GM23248 (cell line): ENCODE measurements at regions not wholly inside any gene's neighbourhood (a gene's known extent, or its start where the extent isn't known, plus 50 kb on each side); places are given as distances from the start of the nearest gene placed in this dataset.

Experiments
- DNase-seq: peaks from one replicate; pipeline ENCODE4 v3.0.0-alpha.2; 2015
- H2AFZ ChIP-seq: fragments of 200-600 bp; sonication (generic); 2 replicates; pipeline ENCODE4 v1.6.1; 2016; ENCODE audit warnings: antibody characterized with exemption
- H3F3A ChIP-seq: fragments of 200-600 bp; sonication (generic); 2 replicates; pipeline ENCODE4 v1.6.1; 2016; ENCODE audit warnings: mild to moderate bottlenecking, antibody characterized with exemption, mixed run types; ENCODE audit not compliant: insufficient read depth
- H3K27ac ChIP-seq: fragments of 200-600 bp; sonication (generic); 2 replicates; pipeline ENCODE4 v1.5.1; 2016; ENCODE audit warnings: mild to moderate bottlenecking
- H3K27me3 ChIP-seq: fragments of 200-600 bp; sonication (generic); replicated peaks from 2 replicates; pipeline ENCODE4 v1.6.1; 2016; ENCODE audit warnings: mild to moderate bottlenecking; ENCODE audit not compliant: insufficient read depth
- H3K36me3 ChIP-seq: fragments of 200-600 bp; sonication (generic); 2 replicates; pipeline ENCODE4 v1.6.1; 2016; ENCODE audit warnings: low read depth, mild to moderate bottlenecking
- H3K4me1 ChIP-seq: fragments of 200-600 bp; sonication (generic); 2 replicates; pipeline ENCODE4 v1.6.1; 2016; ENCODE audit warnings: mild to moderate bottlenecking; ENCODE audit not compliant: insufficient read depth
- H3K4me2 ChIP-seq: fragments of 200-600 bp; sonication (generic); one replicate; pipeline ENCODE4 v1.6.1; 2016; ENCODE audit warnings: mild to moderate bottlenecking; ENCODE audit not compliant: unreplicated experiment
- H3K4me3 ChIP-seq: fragments of 200-600 bp; sonication (generic); 2 replicates; pipeline ENCODE4 v1.5.1; 2016; ENCODE audit warnings: mild to moderate bottlenecking
- H3K79me2 ChIP-seq: fragments of 200-600 bp; sonication (generic); 2 replicates; pipeline ENCODE4 v1.6.1; 2016; ENCODE audit warnings: mild to moderate bottlenecking; ENCODE audit not compliant: insufficient read depth
- H3K9ac ChIP-seq: fragments of 200-600 bp; sonication (generic); 2 replicates; pipeline ENCODE4 v1.6.1; 2016; ENCODE audit warnings: mild to moderate bottlenecking
- H3K9me2 ChIP-seq: fragments of 200-600 bp; sonication (generic); 2 replicates; pipeline ENCODE4 v1.6.1; 2016; ENCODE audit warnings: mixed run types, mild to moderate bottlenecking, moderate library complexity; ENCODE audit not compliant: insufficient read depth
- H3K9me3 ChIP-seq: fragments of 200-600 bp; sonication (generic); one replicate; pipeline ENCODE4 v1.6.1; 2017; ENCODE audit warnings: low read depth
- H4K20me1 ChIP-seq: fragments of 200-600 bp; sonication (generic); 2 replicates; pipeline ENCODE4 v1.6.0; 2016; ENCODE audit not compliant: insufficient read depth
- EZH2 ChIP-seq: fragments of 200-600 bp; sonication (generic); IDR thresholded peaks from 2 replicates; pipeline ENCODE4 v1.6.1; 2018; ENCODE audit warnings: antibody characterized with exemption, mild to moderate bottlenecking; ENCODE audit not compliant: insufficient read depth, poor library complexity, severe bottlenecking
- EZH2phosphoT487 ChIP-seq: fragments of 200-600 bp; sonication (generic); IDR thresholded peaks from 2 replicates; pipeline ENCODE4 v1.6.1; 2018; ENCODE audit warnings: antibody characterized with exemption, moderate library complexity, mild to moderate bottlenecking, low read depth; ENCODE audit not compliant: insufficient read depth
- WGBS, 2 experiments: methylation state at CpG; one replicate each; pipeline ENCODE4 v1.1.6; 2015 to 2017; ENCODE audit warnings: low lambda C conversion rate in 2 of 2, low coverage in 1 of 2; ENCODE audit errors: missing lambda C conversion rate in 2 of 2; 5-methylcytosine and 5-hydroxymethylcytosine counted together
- in situ Hi-C: fragments of 300-500 bp; cut with MboI; formaldehyde crosslinking; loops from 2 replicates; pipeline ENCODE4 v1.15.0; 2020

DNA sequence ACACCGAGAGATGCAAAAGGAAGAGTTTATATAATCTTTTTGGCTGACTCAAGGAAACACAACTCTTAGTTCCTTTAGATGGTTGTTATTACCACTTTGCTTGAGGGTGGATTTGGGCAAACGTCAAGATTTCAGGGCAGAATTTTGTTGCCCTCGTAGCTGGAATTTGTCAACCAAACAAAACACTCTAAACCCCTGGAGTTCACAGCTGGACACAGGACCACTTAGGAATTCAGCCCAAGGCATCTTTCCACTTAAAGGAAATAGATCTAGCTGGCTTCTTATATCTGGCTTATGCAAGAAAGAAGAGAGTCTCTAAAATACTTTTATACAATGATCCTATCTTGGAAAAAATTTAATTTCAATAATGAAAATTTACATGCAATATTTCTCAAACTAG lies 237.8 kb upstream of the LRIG3 start:
- no peak overlapping the region for H3K27ac ChIP-seq
- H2AFZ ChIP-seq = no peak overlapping the region
- no peak overlapping the region for H3K4me3 ChIP-seq
- H3K4me1 ChIP-seq = no peaks in the 10 kb centered on the region
- in situ Hi-C loops = loop anchor here (10.0 to 25.0 kb wide), 4 partner anchors 243 to 1171 kb away; no protein-coding TSS in a partner anchor
- H3K9ac ChIP-seq = no peak overlapping the region
- no peaks in the 10 kb centered on the region for H3F3A ChIP-seq
- H3K4me2 ChIP-seq = no peak overlapping the region
- H3K9me3 ChIP-seq = no peaks in the 10 kb centered on the region
- H3K9me2 ChIP-seq = no peaks in the 10 kb centered on the region
- no peaks in the 10 kb centered on the region for H3K36me3 ChIP-seq
- no peak for TF ChIP-seq EZH2
- no peak for TF ChIP-seq EZH2phosphoT487
- no peak for DNase-seq
- H4K20me1 ChIP-seq = no peaks in the 10 kb centered on the region
- H3K27me3 ChIP-seq = no peaks in the 10 kb centered on the region
- 72 to 77% methylated on average over 3 of the region's 3 CpGs for WGBS, 2 experiments
- no peaks in the 10 kb centered on the region for H3K79me2 ChIP-seq

DNA sequence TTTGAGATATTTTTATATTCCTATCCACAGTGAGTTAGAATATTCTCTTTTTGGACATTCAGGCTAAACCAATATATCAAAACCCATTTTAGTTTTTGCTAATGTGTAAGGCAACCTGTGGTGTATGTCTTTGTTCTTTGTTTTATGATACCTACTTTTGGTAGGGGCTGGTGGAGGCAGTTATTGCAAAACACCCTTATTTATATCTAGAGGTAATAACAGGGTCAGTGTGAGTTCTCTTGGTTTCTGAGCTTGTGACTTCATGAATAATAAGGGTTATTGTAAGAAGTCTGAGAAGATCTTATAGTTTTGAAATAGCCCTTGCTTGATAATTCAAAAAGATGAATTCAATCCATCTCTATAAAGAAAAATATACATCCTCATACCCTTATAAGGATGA lies 235.1 kb upstream of the LRIG3 start:
- Histone ChIP-seq H3K36me3 (no peaks in the 10 kb centered on the region), H4K20me1 (no peaks in the 10 kb centered on the region), H3K4me3 (no peak overlapping the region), H2AFZ (no peak overlapping the region), H3K9me3 (no peaks in the 10 kb centered on the region), H3K9ac (no peak overlapping the region), H3F3A (no peaks in the 10 kb centered on the region), H3K79me2 (no peaks in the 10 kb centered on the region), H3K27me3 (no peaks in the 10 kb centered on the region), H3K4me2 (no peak overlapping the region), H3K9me2 (no peaks in the 10 kb centered on the region), H3K27ac (no peak overlapping the region), H3K4me1 (peaks cover 16% of the 10 kb centered on the region)
- DNase-seq = no peak
- in situ Hi-C loops = loop anchor here (10.0 to 25.0 kb wide), 4 partner anchors 241 to 1168 kb away; no protein-coding TSS in a partner anchor
- TF ChIP-seq EZH2phosphoT487 (no peak), EZH2 (no peak)

DNA sequence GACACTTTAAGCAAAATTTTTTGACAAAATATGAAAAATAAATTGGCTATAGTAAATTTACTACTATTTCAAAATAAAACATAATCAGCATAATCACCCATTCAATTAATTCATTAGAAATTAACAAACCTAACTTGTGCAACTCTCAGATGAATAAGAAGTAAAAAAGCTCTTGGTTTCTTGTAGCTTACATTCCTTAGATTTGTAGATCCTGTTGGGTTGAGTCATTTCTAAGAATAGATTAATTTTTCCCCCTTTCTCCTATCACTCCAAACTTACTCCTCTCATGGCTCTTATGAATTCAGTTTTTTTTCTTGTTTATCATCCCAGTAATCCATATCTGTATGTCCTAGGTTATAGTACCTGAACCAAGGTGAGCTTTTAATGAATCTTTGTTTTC lies 230.9 kb upstream of the LRIG3 start:
- Histone ChIP-seq H3K27ac (no peak overlapping the region), H3K4me3 (no peak overlapping the region), H3K36me3 (no peaks in the 10 kb centered on the region), H3K4me2 (no peak overlapping the region), H3F3A (no peaks in the 10 kb centered on the region), H3K9me3 (no peaks in the 10 kb centered on the region), H3K4me1 (peaks cover 19% of the 10 kb centered on the region), H2AFZ (no peak overlapping the region), H3K9ac (no peak overlapping the region), H3K9me2 (no peaks in the 10 kb centered on the region), H4K20me1 (no peaks in the 10 kb centered on the region), H3K27me3 (no peaks in the 10 kb centered on the region), H3K79me2 (no peaks in the 10 kb centered on the region)
- TF ChIP-seq EZH2phosphoT487 (no peak), EZH2 (no peak)
- in situ Hi-C loops = loop anchor here (10.0 to 25.0 kb wide), 4 partner anchors 236 to 1164 kb away; no protein-coding TSS in a partner anchor
- DNase-seq = peak; percentile 56

DNA sequence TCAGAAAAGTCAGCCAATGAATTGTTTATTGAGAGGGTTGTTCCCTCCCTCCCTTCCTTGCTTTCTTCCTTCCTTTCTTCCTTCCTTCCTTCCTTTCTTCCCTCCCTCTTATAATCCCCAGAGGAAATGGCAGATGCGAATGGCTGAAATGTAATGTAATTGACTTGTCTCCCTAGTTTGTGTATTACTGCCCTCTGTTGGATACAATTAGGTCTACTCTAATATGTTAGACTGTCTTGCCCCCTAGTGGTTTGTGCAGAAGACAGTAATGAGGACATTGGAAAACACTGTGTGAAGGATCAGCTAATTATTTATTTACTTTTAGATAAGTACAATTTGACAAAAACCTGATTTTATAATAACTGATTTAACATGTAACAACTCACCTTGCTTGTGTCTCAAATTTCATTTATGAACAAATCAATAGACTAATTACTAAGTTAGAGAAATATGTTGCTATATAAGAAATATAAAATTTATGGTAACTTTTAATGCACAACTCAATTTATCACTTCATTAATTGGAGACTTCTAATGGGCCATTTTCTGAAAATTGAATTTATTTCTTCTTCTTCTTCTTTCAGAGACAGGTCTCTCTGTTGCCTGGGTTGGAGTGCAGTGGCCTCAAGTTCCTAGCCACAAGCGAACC lies 229.8 kb upstream of the LRIG3 start:
- no peaks in the 10 kb centered on the region for H3K9me3 ChIP-seq
- no peaks in the 10 kb centered on the region for H3K27me3 ChIP-seq
- H3K27ac ChIP-seq = no peak overlapping the region
- H3K4me2 ChIP-seq = no peak overlapping the region
- in situ Hi-C loops = loop anchor here (10.0 to 25.0 kb wide), 4 partner anchors 235 to 1163 kb away; no protein-coding TSS in a partner anchor
- TF ChIP-seq EZH2phosphoT487 = no peak
- TF ChIP-seq EZH2 = no peak
- no peaks in the 10 kb centered on the region for H4K20me1 ChIP-seq
- DNase-seq = peak; percentile 89
- 50% methylated on average over 2 of the region's 2 CpGs for WGBS, 2 experiments
- H3K4me1 ChIP-seq = peaks cover 19% of the 10 kb centered on the region
- H3K79me2 ChIP-seq = no peaks in the 10 kb centered on the region
- no peak overlapping the region for H3K9ac ChIP-seq
- H3K9me2 ChIP-seq = no peaks in the 10 kb centered on the region
- H3K4me3 ChIP-seq = no peak overlapping the region
- H2AFZ ChIP-seq = peak overlapping the region; percentile 4; the same call in 1 of the 2 replicates
- no peaks in the 10 kb centered on the region for H3K36me3 ChIP-seq
- H3F3A ChIP-seq = no peaks in the 10 kb centered on the region

GRCh38 chr12:59147791-59148190 lies 227.5 kb upstream of the LRIG3 start:
- no peak overlapping the region for H3K9ac ChIP-seq
- WGBS, 2 experiments = 85 to 88% methylated on average over 1 of the region's 1 CpG
- DNase-seq = no peak
- in situ Hi-C loops = no loop called here
- no peak overlapping the region for H3K27ac ChIP-seq
- no peak for TF ChIP-seq EZH2
- no peak for TF ChIP-seq EZH2phosphoT487
- no peaks in the 10 kb centered on the region for H3K9me2 ChIP-seq
- H3K27me3 ChIP-seq = no peaks in the 10 kb centered on the region
- H2AFZ ChIP-seq = no peak overlapping the region
- no peaks in the 10 kb centered on the region for H3F3A ChIP-seq
- no peaks in the 10 kb centered on the region for H3K9me3 ChIP-seq
- no peaks in the 10 kb centered on the region for H3K79me2 ChIP-seq
- H3K4me3 ChIP-seq = no peak overlapping the region
- no peaks in the 10 kb centered on the region for H4K20me1 ChIP-seq
- peaks cover 19% of the 10 kb centered on the region for H3K4me1 ChIP-seq
- no peaks in the 10 kb centered on the region for H3K36me3 ChIP-seq
- no peak overlapping the region for H3K4me2 ChIP-seq
